GM21723 (cell line): ENCODE measurements at regions not wholly inside any gene's neighbourhood (a gene's known extent, or its start where the extent isn't known, plus 50 kb on each side); places are given as distances from the start of the nearest gene placed in this dataset.
"Not testable (repeated sequence)": the region's sequence is repeated elsewhere in the genome, so short reads cannot be mapped to it uniquely, and the experiment has no call there.

Source experiments
- ATAC-seq: cut with Tn5 transposase; IDR thresholded peaks from one replicate; pipeline ENCODE4 v1.9.1; 2021; ENCODE audit warnings: mild to moderate bottlenecking, moderate library complexity; ENCODE audit not compliant: unreplicated experiment

GRCh38 chr3:170814822-170815221 lies 55.2 kb downstream of the RPL22L1 start:
- no peak for ATAC-seq

- ATAC-seq = no peak
These were observed 56.7 kb downstream of the RPL22L1 start for GRCh38 chr3:170813266-170813665.

GRCh38 chr3:170811928-170812591 lies 57.9 kb downstream of the RPL22L1 start:
- peak; percentile 85 for ATAC-seq

- no peak for ATAC-seq
These were observed 58.5 kb downstream of the RPL22L1 start for GRCh38 chr3:170811515-170811914.

- no peak for ATAC-seq
These were observed 60.0 kb downstream of the RPL22L1 start for GRCh38 chr3:170809975-170810357.

GRCh38 chr3:170809007-170809974 lies 60.7 kb downstream of the RPL22L1 start:
- ATAC-seq = no peak

- no peak for ATAC-seq
These were observed 62.0 kb downstream of the RPL22L1 start for GRCh38 chr3:170808041-170808440.

GRCh38 chr3:170806676-170807075 lies 63.3 kb downstream of the RPL22L1 start:
- no peak for ATAC-seq

GRCh38 chr3:170806141-170806540 lies 63.9 kb downstream of the RPL22L1 start:
- no peak for ATAC-seq

- not testable (repeated sequence) for ATAC-seq
These were observed 64.7 kb downstream of the RPL22L1 start for GRCh38 chr3:170805296-170805695.

- ATAC-seq = not testable (repeated sequence)
These were observed 65.4 kb downstream of the RPL22L1 start for GRCh38 chr3:170804634-170805033.

- no peak for ATAC-seq
These were observed 65.9 kb downstream of the RPL22L1 start for GRCh38 chr3:170804078-170804477.

- ATAC-seq = no peak
These were observed 67.5 kb downstream of the RPL22L1 start for GRCh38 chr3:170802164-170803151.

GRCh38 chr3:170801597-170801996 lies 68.4 kb downstream of the RPL22L1 start:
- ATAC-seq = no peak

- ATAC-seq = not testable (repeated sequence)
These were observed 69.7 kb downstream of the RPL22L1 start for GRCh38 chr3:170800275-170800674.

- ATAC-seq = no peak
These were observed 71.0 kb downstream of the RPL22L1 start for GRCh38 chr3:170799009-170799408.

- no peak for ATAC-seq
These were observed 72.3 kb downstream of the RPL22L1 start for GRCh38 chr3:170797685-170798084.

- ATAC-seq = no peak
These were observed 77.5 kb downstream of the RPL22L1 start for GRCh38 chr3:170792471-170792870.

- ATAC-seq = no peak
These were observed 79.3 kb downstream of the RPL22L1 start for GRCh38 chr3:170790647-170791046.

GRCh38 chr3:170787464-170787863 lies 82.5 kb downstream of the RPL22L1 start:
- ATAC-seq = no peak

- ATAC-seq = no peak
These were observed 84.5 kb downstream of the RPL22L1 start for GRCh38 chr3:170785454-170785853.
